ENCODE measurements at regions not wholly inside any gene's neighbourhood (a gene's known extent, or its start where the extent isn't known, plus 50 kb on each side); places are given as distances from the start of the nearest gene placed in this dataset.

DNA sequence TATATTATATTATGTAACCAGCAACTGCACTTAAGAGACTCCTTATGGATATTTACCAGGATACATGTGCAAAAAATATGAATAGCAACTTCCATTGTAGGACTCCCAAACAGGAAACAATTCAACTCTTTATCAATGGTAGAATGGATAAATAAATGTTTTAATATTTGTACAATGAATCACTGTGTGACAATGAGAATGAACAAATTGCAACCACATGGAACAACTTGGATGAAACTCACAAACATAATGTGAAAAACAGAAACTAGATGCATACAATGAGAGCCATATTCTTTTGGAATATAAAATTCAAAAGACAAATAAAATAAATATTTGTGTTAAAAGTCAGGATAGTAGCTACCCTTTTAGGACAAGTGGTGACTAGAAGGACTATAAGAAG lies 1015.7 kb downstream of the TECRL start:
- TF ChIP-seq CTCF (conservative IDR thresholded peaks at IDR 0.05; ENCODE audit: low read depth, low read length) (no peak), EZH2 (IDR thresholded peaks at IDR 0.05; ENCODE audit: borderline replicate concordance, low read depth, low read length, poor library complexity, severe bottlenecking) (no peak)

Measured in A673 (cell line).